ENCODE measurements at regions not wholly inside any gene's neighbourhood (a gene's known extent, or its start where the extent isn't known, plus 50 kb on each side); places are given as distances from the start of the nearest gene placed in this dataset.
A peak's percentile ranks its signal among the peaks of the same experiment; 100 is the strongest.

GRCh38 chr7:101743241-101743994 lies 74.0 kb upstream of the CUX1 start:
- DNase-seq (ENCODE audit: low spot score), result peak; percentile 78
- in situ Hi-C loops (cut with MboI; ENCODE audit: low pct_unique_long_range_greater_than_20kb, low sequenced_read_pairs, unreplicated experiment), result no loop called here
- TF ChIP-seq CTCF (IDR thresholded peaks at IDR 0.05; ENCODE audit: extremely low read depth, insufficient read depth, missing control alignments), result peak; percentile 76

- in situ Hi-C loops (cut with MboI; ENCODE audit: low pct_unique_long_range_greater_than_20kb, low sequenced_read_pairs, unreplicated experiment), result no loop called here
- no peak for DNase-seq (ENCODE audit: low spot score)
- TF ChIP-seq CTCF (IDR thresholded peaks at IDR 0.05; ENCODE audit: extremely low read depth, insufficient read depth, missing control alignments), result no peak
Observed at GRCh38 chr7:101743995-101744360, 73.4 kb upstream of the CUX1 start.

- no peak for DNase-seq (ENCODE audit: low spot score)
- in situ Hi-C loops (cut with MboI; ENCODE audit: low pct_unique_long_range_greater_than_20kb, low sequenced_read_pairs, unreplicated experiment), result no loop called here
- TF ChIP-seq CTCF (IDR thresholded peaks at IDR 0.05; ENCODE audit: extremely low read depth, insufficient read depth, missing control alignments), result no peak
Observed at GRCh38 chr7:101744588-101744987, 72.8 kb upstream of the CUX1 start.

- TF ChIP-seq CTCF (IDR thresholded peaks at IDR 0.05; ENCODE audit: extremely low read depth, insufficient read depth, missing control alignments), result no peak
- no peak for DNase-seq (ENCODE audit: low spot score)
- in situ Hi-C loops (cut with MboI; ENCODE audit: low pct_unique_long_range_greater_than_20kb, low sequenced_read_pairs, unreplicated experiment), result no loop called here
Observed at GRCh38 chr7:101746314-101746713, 71.1 kb upstream of the CUX1 start.

- TF ChIP-seq CTCF (IDR thresholded peaks at IDR 0.05; ENCODE audit: extremely low read depth, insufficient read depth, missing control alignments), result no peak
- no peak for DNase-seq (ENCODE audit: low spot score)
- in situ Hi-C loops (cut with MboI; ENCODE audit: low pct_unique_long_range_greater_than_20kb, low sequenced_read_pairs, unreplicated experiment), result no loop called here
Observed at GRCh38 chr7:101747053-101747878, 70.2 kb upstream of the CUX1 start.

GRCh38 chr7:101747879-101748345 lies 69.5 kb upstream of the CUX1 start:
- in situ Hi-C loops (cut with MboI; ENCODE audit: low pct_unique_long_range_greater_than_20kb, low sequenced_read_pairs, unreplicated experiment), result no loop called here
- TF ChIP-seq CTCF (IDR thresholded peaks at IDR 0.05; ENCODE audit: extremely low read depth, insufficient read depth, missing control alignments), result no peak
- no peak for DNase-seq (ENCODE audit: low spot score)
